HepG2 (cell line): ENCODE measurements at regions not wholly inside any gene's neighbourhood (a gene's known extent, or its start where the extent isn't known, plus 50 kb on each side); places are given as distances from the start of the nearest gene placed in this dataset.

Experiments
- CHD4 ChIP-seq: fragments of 200-600 bp; sonication (generic); IDR thresholded peaks from 2 replicates; pipeline ENCODE4 v1.7.0; 2017; ENCODE audit warnings: mild to moderate bottlenecking, low read length, borderline replicate concordance
- KLF12 ChIP-seq: sonication (generic); formaldehyde crosslinking; IDR thresholded peaks from 2 replicates; pipeline ENCODE4 v1.4.0; 2020; ENCODE audit warnings: missing genetic modification reagents, borderline replicate concordance
- POLR2AphosphoS5 ChIP-seq: IDR thresholded peaks from 2 replicates; pipeline ENCODE4 v1.6.1; 2012; ENCODE audit warnings: low read depth, low read length
- SP4 ChIP-seq: sonication (generic); formaldehyde crosslinking; IDR thresholded peaks from 2 replicates; pipeline ENCODE4 v1.8.1; 2023; ENCODE audit warnings: mild to moderate bottlenecking, missing genetic modification reagents
- YEATS2 ChIP-seq: sonication (generic); formaldehyde crosslinking; IDR thresholded peaks from 2 replicates; pipeline ENCODE4 v1.4.0; 2020; ENCODE audit warnings: missing genetic modification reagents, borderline replicate concordance
- YY1 ChIP-seq: IDR thresholded peaks from 2 replicates; pipeline ENCODE4 v1.6.1; 2011; ENCODE audit warnings: low read length, low read depth, moderate library complexity, mild to moderate bottlenecking; ENCODE audit not compliant: insufficient read depth, insufficient replicate concordance
- TF ChIP-seq, protein P1 (sequence below): sonication (generic); formaldehyde crosslinking; IDR thresholded peaks from 2 replicates; pipeline ENCODE4 v1.5.0; 2020; ENCODE audit warnings: mild to moderate bottlenecking, missing genetic modification reagents, moderate library complexity
- TF ChIP-seq, protein P2 (sequence below): sonication (generic); formaldehyde crosslinking; IDR thresholded peaks from 2 replicates; pipeline ENCODE4 v1.4.0; 2020; ENCODE audit warnings: low read depth, missing genetic modification reagents

DNA sequence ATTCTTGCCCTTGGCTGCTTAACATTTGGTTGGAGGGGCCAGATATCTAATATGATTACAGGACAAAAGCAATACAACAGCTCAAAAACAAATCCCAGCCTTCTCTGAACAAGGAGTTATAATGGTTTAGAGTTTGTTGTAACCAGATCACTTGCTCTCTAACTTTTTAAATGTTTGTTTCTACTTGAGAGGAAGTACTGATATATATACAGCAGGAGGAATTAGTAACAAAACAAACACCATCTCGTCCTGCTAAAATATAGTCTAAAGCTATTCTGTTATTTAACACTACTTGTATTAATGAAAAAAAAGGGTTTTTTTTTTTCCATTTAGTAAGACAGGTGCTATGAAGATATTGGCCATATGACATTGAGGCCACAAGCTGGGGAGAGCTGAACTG, 60.9 kb upstream of the TMEM17 start:
- no peak for TF ChIP-seq POLR2AphosphoS5
- TF ChIP-seq YY1 = no peak
- TF ChIP-seq SP4 (CRISPR knock-in tag) = no peak
- TF ChIP-seq KLF12 (CRISPR knock-in tag) = no peak
- TF ChIP-seq CHD4 = no peak
- TF ChIP-seq YEATS2 (CRISPR knock-in tag) = no peak
- TF ChIP-seq, protein P1, sequence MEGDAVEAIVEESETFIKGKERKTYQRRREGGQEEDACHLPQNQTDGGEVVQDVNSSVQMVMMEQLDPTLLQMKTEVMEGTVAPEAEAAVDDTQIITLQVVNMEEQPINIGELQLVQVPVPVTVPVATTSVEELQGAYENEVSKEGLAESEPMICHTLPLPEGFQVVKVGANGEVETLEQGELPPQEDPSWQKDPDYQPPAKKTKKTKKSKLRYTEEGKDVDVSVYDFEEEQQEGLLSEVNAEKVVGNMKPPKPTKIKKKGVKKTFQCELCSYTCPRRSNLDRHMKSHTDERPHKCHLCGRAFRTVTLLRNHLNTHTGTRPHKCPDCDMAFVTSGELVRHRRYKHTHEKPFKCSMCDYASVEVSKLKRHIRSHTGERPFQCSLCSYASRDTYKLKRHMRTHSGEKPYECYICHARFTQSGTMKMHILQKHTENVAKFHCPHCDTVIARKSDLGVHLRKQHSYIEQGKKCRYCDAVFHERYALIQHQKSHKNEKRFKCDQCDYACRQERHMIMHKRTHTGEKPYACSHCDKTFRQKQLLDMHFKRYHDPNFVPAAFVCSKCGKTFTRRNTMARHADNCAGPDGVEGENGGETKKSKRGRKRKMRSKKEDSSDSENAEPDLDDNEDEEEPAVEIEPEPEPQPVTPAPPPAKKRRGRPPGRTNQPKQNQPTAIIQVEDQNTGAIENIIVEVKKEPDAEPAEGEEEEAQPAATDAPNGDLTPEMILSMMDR = no peak
- TF ChIP-seq, protein P2, sequence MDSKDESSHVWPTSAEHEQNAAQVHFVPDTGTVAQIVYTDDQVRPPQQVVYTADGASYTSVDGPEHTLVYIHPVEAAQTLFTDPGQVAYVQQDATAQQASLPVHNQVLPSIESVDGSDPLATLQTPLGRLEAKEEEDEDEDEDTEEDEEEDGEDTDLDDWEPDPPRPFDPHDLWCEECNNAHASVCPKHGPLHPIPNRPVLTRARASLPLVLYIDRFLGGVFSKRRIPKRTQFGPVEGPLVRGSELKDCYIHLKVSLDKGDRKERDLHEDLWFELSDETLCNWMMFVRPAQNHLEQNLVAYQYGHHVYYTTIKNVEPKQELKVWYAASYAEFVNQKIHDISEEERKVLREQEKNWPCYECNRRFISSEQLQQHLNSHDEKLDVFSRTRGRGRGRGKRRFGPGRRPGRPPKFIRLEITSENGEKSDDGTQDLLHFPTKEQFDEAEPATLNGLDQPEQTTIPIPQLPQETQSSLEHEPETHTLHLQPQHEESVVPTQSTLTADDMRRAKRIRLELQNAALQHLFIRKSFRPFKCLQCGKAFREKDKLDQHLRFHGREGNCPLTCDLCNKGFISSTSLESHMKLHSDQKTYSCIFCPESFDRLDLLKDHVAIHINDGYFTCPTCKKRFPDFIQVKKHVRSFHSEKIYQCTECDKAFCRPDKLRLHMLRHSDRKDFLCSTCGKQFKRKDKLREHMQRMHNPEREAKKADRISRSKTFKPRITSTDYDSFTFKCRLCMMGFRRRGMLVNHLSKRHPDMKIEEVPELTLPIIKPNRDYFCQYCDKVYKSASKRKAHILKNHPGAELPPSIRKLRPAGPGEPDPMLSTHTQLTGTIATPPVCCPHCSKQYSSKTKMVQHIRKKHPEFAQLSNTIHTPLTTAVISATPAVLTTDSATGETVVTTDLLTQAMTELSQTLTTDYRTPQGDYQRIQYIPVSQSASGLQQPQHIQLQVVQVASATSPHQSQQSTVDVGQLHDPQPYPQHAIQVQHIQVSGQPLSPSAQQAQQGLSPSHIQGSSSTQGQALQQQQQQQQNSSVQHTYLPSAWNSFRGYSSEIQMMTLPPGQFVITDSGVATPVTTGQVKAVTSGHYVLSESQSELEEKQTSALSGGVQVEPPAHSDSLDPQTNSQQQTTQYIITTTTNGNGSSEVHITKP = no peak
